GM21367 (cell line): ENCODE measurements at regions not wholly inside any gene's neighbourhood (a gene's known extent, or its start where the extent isn't known, plus 50 kb on each side); places are given as distances from the start of the nearest gene placed in this dataset.

ENCODE experiments used
- ATAC-seq: cut with Tn5 transposase; IDR thresholded peaks from one replicate; pipeline ENCODE4 v1.9.1; 2021; ENCODE audit not compliant: unreplicated experiment

DNA sequence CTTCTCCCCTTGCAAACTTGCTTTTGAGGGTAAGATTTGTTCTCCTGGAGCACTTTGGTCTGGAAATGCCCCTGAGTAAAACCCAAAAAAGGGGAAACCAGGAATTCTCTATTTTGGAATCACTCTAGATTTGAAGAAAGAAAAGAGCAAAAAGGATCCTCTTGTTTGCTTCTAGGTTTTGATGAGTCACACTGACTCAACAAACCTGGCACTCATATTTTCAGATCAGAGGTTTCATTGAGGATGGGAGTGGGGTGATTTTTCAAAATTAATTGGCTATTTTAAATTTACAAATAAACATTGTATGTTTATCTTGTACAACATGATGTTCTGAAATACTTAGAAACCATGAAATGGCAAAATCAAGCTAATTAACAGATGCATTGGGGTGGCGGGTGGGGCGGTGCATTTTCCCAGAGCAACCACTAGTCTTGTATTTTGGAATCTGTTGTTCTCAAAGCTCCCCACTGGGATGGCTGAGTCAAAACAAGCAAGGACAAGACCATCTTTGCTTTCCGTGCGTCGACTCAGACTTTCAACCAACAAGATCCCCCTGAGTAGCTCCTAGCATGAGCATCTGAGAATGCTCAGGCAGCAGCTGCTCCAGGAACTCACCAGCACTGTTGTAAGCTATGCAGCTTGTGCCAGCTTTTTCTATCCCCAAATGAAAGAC is 451.4 kb downstream of the WDR72 start:
- ATAC-seq = no peak

DNA sequence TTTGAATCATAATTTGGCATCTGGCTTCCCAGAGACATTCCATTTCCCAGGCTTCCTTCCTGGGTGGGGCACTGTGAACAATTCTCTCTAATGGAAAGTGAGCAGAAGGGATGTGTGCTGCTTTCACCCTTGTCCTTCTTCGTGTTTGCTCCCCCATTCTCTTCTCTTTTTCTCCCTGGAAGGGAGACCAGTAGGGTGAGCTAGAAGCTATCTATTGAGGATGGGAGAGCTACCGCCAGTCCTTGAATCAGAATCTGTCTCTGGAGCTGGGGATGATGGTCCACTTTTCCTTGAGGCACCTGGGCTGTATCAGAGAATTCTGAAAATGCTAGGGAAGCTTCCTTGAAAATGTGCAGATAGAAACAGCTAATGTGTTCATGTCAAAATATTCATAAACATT is 453.9 kb downstream of the WDR72 start:
- ATAC-seq = no peak

DNA sequence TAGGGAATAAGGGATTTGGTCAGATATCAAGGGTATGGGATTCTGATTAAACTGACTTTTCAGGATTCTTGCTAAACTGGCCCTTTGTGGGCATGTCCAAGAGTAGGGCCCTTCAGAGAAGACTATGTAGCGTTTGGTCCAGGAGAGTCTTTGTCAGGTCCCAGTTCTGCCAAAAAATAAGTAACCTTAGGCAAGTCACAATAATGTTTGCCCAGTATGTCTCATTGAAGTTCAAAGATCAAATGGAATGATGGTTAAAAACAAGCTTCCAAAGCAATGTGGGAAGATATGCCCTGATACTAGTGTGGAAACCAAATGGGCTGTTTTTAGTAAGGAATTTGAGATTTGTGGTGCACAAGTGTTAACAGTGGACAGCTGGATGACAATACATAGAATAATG is 454.4 kb downstream of the WDR72 start:
- ATAC-seq = no peak

DNA sequence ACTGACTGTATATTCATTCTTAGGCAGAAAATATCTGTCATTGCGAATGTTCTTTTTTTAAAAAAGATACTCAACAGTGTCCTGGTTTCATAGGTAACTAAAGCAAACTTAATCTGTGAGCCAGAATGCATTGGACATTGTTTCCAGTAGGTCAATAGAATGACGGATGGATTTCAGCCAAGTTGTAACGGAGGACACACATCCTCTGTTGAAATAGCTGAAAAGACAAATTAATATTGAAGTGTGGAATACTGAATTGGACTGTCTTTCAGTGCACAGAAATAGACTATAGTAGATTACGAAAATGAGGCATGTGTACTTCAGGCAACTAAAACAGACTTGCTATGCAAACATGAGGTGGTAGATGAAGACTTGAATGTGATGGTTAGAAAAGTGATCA is 461.6 kb downstream of the WDR72 start:
- ATAC-seq = no peak

DNA sequence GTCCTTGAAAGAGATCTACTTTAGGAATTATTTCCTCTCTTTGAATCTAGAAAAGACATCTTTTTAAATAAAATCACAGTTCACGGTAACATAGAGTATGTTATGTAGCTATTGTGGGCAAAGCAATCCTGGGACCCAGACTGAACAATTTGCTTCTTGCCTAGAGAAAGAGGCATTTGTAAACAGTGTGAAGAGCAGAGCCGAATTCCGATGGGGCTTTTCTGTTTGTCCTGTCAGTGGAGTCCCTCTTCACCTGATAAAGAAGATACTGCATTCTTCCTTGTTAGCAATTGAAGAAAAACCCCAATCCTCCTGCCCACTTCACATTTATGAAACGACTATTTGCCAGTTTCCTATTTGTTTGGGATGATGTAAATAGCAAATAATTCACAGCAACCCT is 462.9 kb downstream of the WDR72 start:
- no peak for ATAC-seq

DNA sequence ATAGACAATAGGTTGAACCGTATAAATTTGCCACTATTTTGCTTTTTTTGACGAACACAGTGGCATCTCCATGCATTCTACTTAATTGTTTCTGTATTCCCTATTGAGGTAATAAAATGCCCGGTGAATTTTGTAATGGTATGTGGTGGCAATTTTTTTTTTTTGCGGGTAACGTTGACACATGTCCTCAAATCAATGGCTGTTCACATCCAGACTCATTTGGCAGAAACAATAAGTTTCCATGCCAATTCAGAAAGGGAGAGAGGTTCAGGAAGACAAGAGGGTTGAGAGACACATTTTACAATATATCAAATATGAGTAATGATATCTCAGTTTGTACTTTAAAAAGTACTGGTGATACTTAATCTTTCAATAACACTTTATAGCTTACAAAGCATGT is 463.9 kb downstream of the WDR72 start:
- no peak for ATAC-seq

DNA sequence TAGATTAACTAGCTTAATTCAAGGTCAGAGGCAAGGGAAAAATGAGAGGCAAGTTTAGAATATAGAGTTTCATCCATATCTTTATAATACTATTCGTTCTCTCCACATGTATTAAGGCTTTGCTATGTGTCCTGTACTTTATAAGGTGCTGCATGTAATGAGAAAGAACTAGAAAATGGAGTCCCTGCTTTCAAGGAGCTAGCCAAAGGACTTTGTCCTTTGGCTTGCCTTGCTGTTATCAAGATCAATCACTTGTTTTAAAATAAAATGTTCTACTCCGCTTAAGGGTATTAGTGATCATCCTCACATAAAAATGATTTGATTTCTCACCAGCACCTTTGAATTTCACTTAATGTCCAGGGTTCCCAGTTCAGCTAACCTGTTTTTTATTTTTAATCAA is 470.9 kb downstream of the WDR72 start:
- ATAC-seq = no peak

DNA sequence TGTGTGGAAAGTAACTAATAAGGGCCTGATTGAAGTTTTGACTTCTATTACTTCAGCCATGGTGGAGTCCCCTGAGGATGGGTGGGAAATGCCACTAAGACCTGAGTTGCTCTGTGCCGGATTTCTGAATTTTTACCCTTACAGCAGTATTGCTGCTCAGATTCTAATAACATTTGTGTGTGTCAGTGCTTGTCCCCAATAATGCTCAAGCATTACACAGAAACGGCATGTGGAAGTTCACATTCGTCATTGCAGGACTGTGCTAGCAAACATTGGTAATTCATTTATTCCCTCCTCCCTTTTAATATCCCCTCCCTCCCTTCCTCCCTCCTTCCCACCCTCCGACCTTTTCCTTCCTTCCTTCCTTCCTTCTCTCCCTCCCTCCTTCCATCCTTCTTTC is 484.5 kb upstream of the ONECUT1 start:
- ATAC-seq = no peak

DNA sequence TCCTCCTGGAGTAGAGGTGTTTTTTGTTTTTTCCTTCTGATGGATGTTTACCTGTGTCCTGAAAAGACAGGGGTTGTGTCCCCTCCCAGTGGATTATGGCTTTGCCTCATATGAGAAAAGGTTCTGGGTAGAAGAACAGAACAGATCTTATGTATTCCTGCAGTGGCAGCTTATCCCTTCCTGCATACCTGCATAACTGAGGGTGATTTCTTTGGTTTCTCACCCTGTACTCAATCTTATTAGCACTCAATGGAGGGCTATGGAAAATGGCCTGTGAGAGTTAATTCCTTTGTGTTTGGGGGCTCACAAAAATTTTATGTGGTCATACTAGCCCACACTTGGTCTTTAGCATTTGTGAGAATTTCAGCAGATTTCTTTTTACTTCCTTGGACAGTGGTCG is 482.0 kb upstream of the ONECUT1 start:
- no peak for ATAC-seq

DNA sequence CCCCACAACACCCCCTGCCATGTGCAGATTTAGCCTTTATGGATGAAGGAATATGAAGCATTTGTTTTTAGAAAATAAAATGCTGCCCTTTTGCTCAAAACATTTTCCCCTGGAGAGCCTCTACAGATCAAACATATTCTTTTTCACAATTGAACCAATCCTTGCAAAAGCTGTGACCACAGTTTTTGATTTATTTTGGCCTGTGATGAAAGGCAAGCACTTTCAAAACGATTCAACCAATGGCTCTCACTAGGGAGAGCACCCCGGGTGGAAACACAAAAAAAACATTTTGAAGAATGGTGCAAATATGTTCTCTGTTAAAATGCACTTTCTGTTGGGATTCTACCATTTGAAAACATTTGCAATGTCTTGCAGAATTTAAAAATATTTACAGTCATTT is 476.0 kb upstream of the ONECUT1 start:
- no peak for ATAC-seq

DNA sequence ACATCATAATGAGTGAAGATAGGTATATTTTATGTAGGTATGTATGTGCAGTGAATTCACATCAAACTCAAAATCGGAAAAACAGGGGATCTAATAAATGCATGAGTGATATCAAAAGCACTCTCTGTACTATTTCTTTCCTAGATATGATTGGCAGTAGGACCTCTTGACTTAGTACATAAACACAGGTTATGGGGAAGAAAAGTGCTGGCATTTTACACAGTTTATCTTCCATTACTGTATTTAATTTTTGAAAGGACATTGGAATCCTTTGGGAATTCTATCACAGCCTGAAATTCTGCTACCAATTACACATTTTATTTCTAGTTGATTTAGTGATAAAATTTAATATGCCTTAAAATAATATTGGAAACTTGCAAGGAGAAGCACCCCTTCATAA is 470.5 kb upstream of the ONECUT1 start:
- no peak for ATAC-seq

DNA sequence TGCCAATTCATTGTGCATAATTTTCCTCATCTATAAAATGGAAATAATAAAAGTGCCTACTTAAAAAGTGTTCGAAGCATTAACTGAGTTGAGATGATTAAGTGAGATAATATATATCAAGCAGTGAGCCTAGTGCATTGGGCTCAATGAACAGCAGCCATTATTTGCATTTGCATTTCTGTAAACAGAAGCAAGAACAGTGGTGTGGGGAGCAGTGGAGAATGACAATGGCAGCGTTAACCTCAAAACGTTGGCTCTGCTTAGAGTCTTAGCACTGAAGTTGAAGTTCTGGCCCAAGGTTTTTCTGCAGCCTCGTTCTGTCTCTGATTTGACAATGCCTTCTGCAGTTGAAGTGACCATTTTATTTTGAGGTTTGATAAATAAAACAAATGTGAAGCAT is 466.3 kb upstream of the ONECUT1 start:
- ATAC-seq = no peak

DNA sequence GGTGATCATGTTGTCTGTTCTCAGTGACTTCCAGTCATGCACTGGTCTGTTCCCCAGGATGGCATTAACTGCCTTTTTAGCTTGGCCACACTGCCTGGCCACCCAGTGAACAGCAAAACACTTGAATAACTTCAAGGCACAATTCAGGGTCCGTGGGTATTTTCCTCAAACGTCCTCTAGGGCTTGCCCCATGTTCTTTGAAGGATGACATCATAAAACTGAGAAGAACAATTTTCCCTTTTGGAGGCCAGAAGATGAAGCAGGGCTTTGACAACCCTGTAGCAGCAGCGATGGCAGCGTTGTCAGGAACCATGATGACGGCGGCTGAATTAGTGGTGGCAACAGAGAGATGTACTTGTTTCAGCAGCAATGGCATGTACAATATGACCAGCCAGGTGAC is 465.9 kb upstream of the ONECUT1 start:
- no peak for ATAC-seq

DNA sequence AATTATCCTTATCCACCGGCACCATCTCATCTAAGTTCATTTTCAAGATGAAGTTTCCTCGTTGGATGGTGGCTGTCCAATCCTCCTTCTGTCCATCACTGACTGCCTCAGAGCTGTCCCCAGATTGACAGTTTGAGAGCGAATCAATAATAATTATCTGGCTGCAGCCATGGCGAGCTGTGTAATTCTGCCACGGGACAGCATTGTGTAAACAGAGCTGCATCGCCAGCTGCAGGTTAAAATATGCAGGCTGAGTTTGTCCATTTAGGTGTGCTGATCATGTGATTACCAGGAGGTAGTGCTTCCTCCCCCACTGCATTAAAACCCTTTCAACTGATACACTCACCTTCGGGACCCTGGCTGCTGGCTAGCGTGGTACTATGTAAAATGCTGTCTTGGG is 461.9 kb upstream of the ONECUT1 start:
- ATAC-seq = no peak

DNA sequence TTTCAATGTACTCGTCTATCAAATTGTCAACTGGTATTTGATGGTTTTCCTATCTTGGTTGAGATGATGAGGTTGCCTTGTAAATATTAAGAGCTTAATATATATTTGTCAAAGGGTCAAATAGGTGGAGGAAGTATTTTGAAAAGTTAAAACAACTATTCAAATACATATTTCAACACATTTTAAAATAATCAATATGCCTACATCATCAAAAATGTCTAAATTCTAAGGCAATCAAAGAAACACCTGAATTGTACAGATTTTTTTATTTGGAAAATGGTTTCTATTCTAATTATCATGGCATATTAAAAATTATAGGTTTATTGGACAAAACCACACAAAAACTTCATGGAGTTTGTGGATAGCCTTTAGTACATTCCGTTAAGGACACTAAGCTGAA is 461.4 kb upstream of the ONECUT1 start:
- no peak for ATAC-seq

DNA sequence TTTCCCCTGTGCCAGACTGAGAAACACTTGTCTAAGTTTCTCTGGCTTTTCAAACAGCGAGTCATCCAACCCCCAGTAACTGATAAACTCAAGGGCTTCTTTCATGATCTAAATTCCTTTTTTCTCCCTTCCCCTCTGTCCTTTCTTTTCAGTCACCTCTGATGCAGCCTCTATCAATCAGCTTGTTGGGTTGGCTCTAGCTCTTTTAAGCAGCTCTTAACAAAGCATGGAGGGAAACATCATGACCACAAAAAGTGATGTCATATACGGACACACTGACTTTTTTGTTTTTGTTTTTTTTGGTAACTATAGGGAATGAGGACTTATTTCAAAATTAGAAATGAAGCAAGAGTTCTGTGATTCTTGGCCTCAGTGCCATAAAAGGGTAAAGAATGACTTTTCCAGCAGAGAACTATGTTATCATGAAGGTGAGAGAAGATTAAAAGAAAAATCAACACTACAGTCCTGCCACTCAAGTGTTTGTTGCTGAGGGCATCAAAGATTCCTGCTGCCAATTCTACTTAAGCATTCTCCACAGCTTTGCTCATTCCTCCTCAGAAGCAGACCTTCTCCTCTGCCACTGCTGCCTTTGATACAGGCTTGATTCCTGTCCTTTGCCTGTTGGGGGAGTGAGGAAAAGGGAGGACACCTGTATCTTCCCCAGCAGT is 457.0 kb upstream of the ONECUT1 start:
- ATAC-seq = no peak

DNA sequence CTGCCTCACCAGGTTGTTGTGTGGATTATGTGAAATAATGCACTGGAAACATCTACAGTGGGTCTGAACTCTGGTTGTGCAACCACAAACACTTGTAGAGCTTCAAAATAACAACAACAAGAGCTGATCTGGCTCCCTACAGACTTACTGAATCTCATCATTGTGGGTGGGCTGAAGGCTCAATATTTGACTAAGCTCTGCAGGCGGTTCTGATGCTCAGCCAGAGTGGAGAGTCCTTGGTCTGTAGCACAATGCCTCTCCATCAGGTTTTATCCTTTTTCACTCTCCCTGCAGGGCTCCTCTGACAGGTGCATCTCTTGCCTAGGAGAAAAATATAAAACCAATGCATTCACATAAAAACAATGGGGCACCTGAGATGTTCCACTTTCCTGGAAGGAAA is 456.3 kb upstream of the ONECUT1 start:
- ATAC-seq = no peak

DNA sequence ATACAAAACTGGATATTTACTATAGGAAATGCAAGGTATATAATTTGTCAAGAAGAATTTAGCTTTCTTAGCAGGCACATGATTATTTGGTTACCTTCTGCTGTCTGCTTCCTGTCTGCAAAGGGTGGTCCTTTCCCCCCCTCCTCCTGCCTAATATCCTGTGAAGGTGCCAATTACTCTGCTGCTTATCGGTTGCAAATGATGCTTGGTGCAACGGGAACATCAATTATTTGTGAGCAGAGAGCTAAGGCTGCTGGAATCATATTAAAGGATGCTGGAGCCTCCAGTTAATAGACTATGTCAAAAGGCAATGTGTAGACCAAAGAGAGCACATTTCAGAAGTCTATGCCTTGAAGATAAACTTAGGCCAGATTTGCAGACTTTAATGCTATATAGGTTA is 443.7 kb upstream of the ONECUT1 start:
- no peak for ATAC-seq

DNA sequence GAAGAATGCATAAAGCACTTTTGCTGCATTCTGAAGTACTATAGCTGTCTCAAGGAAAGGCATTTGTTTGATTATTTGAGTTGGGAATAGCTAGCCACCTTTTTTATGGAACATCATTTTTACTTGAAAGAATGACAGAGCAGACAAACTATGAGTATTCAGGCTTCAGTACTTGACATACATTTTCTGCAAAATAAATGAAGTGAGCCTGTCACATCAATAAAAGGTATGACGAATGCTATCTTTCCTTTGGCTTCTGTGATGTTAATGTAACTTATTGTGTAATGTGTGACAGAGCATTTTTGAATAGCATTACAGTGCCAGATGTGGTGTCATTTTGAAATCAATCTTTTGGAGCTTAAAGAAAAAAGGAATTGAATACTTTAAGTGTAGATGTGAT is 440.3 kb upstream of the ONECUT1 start:
- ATAC-seq = no peak

DNA sequence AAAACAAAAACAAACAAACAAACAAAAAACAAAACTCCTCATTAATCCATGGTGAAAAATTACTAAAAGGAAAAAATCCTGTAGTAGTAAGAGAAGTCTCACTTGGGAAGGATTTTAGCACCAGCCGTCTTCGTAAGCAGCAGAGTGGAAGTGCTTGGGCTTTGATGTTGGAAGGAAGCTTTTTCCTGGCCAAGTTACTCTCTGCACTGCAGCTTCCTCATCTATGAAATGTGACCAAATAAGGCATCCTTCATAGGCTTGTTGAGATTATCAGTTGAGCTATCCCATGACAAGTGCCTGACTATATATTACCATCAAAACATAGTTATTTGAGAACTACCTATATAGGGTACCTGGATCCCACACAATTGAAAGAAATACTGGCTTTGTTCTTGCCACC is 436.4 kb upstream of the ONECUT1 start:
- no peak for ATAC-seq

DNA sequence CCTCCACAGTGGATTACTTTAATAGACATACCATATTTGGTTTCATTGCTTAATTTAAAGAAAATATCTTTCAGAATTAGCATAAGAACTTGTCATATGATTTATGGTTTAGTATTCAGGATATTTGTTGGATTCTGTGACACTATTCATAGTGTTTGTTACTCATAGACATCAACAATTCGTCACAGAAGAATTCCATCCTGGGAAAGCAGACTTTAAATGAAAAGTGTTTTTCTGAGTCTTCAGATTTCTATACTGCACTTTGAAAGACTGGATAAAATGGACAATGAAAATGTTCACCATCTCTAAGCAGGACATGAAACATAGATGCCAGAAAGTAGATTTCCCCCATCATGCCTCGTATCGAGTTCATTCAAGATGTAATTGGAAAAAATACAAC is 435.6 kb upstream of the ONECUT1 start:
- ATAC-seq = no peak

DNA sequence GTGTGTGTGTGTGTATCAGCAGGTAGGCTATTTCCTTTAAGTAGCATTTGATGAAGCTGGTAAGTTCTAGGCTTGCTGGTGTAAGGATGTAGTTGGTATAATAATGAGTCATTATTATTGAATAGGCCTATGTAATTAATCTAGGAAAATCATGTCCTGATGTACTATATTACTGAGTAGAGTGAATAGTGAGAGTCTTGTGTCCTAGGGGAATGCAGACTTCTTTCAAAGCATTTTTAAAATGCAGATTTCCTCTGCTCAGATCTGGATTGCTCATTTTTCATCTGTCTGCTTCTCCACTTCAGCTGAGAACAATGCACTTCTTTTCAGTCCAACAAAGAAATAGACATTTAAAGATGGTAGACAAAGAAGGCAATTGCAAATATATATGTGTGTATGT is 434.2 kb upstream of the ONECUT1 start:
- ATAC-seq = no peak

DNA sequence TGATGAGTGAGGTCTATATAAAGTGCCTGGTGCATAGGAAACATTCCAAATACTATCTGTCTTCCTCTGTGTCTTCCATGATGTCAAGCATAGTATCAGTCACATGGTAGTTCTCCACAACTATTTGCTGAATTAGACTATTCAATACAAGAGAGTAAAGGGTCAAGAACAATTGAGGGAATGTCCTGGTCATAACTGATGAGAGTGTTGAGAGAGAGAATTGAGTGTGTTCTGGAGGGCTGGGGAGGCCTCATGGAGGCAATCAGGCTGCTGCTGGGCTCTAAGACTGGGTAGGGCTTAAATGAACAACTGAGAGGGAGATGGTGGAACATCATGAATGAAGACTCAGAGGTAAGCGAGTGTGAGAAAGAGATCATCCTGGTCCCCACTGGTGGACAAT is 433.7 kb upstream of the ONECUT1 start:
- no peak for ATAC-seq
